Fibroblast of villous mesenchyme (primary cell): ENCODE measurements at regions not wholly inside any gene's neighbourhood (a gene's known extent, or its start where the extent isn't known, plus 50 kb on each side); places are given as distances from the start of the nearest gene placed in this dataset.
A peak's percentile ranks its signal among the peaks of the same experiment; 100 is the strongest.

ENCODE experiments used
- DNase-seq: peaks from one replicate; pipeline ENCODE4 v3.0.0-alpha.2; 2010; ENCODE audit warnings: low read depth
- H3K4me3 ChIP-seq: 2 replicates; pipeline ENCODE4 v1.5.1; 2011; ENCODE audit warnings: low read depth, mild to moderate bottlenecking, low read length
- TF ChIP-seq, protein P1 (sequence below): IDR thresholded peaks from 2 replicates; pipeline ENCODE4 v1.5.1; 2012; ENCODE audit warnings: low read depth, mild to moderate bottlenecking, low read length; ENCODE audit not compliant: insufficient read depth

- TF ChIP-seq, protein P1, sequence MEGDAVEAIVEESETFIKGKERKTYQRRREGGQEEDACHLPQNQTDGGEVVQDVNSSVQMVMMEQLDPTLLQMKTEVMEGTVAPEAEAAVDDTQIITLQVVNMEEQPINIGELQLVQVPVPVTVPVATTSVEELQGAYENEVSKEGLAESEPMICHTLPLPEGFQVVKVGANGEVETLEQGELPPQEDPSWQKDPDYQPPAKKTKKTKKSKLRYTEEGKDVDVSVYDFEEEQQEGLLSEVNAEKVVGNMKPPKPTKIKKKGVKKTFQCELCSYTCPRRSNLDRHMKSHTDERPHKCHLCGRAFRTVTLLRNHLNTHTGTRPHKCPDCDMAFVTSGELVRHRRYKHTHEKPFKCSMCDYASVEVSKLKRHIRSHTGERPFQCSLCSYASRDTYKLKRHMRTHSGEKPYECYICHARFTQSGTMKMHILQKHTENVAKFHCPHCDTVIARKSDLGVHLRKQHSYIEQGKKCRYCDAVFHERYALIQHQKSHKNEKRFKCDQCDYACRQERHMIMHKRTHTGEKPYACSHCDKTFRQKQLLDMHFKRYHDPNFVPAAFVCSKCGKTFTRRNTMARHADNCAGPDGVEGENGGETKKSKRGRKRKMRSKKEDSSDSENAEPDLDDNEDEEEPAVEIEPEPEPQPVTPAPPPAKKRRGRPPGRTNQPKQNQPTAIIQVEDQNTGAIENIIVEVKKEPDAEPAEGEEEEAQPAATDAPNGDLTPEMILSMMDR, result no peak
- peak; percentile 66 for DNase-seq
- H3K4me3 ChIP-seq, result no peak overlapping the region
These were observed 360.1 kb downstream of the SHQ1 start for GRCh38 chr3:72487946-72488737.

DNA sequence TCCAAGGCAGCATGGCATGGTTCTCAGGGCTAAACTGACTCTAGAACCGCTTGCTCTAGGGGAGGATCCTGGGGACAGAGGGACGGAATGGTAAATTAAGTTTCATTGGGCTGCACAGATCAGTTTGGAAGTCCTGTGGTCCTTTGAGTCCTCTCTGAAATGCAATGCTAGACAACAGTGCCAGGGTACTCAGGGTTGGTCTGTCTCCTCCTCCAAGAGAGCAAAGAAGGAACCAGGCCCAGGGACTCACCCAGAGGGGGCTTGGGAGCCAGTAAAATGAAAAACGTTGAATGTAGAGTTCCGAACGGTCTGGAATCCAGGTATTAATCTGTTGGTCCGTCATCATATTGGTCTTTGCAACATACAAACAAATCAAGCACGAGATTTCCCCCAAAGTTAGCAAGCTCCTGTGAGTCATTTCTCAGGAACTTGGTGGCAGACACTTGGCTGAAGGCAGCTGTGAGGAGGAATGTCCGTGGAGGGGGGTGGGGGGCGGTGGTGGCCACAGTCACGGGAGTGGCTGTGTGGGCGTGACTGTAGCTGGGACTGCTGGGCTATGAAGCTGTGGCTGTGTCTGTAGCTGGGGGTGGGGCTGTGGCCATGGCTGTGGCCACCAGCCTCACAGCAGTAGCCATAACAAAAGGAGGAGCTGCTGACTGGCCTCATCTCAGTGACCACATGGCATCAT is 361.0 kb downstream of the SHQ1 start:
- H3K4me3 ChIP-seq, result no peak overlapping the region
- TF ChIP-seq, protein P1, result no peak
- peak; percentile 91 for DNase-seq

DNA sequence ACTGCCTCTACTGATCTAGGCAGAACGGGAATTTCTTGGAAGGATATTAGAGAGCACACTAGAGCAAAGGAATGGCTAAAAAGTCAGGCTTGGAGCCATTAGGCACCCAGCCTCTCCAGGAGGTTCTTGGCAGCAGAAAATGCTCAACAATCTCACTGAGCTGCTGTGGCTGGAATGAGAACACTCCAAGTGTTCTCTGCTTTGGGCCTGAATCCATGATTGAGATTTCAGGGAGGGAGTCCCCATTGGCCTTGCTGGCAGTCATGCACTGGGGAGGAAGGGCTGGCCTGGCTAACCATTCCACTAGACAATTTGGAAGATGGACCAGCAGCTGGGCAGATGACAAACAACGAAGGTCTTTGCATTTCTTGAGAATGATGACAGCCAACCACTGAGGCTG is 362.6 kb downstream of the SHQ1 start:
- H3K4me3 ChIP-seq, result no peak overlapping the region
- TF ChIP-seq, protein P1, result no peak
- DNase-seq, result no peak

- no peak for DNase-seq
- peak overlapping the region; percentile 40 for H3K4me3 ChIP-seq
- TF ChIP-seq, protein P1, result no peak
These were observed 364.6 kb downstream of the SHQ1 start for GRCh38 chr3:72483554-72484104.

DNA sequence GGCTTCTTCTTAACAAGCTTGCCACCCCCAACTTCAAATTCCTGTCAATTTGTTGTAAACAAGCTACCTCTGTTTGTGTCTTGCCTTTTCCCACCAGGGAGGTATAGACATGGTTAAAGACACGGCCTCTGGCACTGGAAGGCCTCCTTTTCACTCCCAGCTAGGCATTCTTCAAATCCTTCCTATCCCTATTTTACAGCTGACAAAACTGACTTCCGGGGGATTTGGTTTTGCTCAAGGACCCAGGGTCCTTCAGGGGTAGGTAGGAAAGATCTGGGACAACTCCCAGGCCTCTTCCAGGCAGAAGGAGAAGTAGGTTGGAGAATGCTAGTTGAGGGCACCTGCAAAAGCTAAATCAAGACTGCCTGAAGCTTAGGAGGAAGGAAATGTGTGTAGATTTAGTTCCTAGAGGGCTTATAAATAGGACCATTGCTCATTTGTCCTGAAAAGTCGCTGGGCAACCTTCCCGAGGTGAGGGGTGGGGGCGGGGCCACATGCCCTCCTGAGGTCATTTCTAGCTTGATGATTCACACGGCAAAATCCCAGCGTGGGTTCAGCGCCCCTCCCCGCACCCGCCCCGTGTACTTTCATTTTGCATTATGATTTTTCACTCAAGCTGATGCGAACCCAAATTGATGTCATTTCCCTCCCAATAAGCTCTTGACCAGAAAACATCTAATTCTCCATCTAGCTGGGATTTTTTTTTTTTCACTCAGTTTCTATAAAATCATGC is 365.5 kb downstream of the SHQ1 start:
- peak; percentile 86 for DNase-seq
- H3K4me3 ChIP-seq, result peak overlapping the region; percentile 40
- TF ChIP-seq, protein P1, result no peak

- no peak for DNase-seq
- H3K4me3 ChIP-seq, result no peak overlapping the region
- TF ChIP-seq, protein P1, result no peak
These were observed 366.7 kb downstream of the SHQ1 start for GRCh38 chr3:72481542-72481941.
